ENCODE measurements at regions not wholly inside any gene's neighbourhood (a gene's known extent, or its start where the extent isn't known, plus 50 kb on each side); places are given as distances from the start of the nearest gene placed in this dataset.

DNA sequence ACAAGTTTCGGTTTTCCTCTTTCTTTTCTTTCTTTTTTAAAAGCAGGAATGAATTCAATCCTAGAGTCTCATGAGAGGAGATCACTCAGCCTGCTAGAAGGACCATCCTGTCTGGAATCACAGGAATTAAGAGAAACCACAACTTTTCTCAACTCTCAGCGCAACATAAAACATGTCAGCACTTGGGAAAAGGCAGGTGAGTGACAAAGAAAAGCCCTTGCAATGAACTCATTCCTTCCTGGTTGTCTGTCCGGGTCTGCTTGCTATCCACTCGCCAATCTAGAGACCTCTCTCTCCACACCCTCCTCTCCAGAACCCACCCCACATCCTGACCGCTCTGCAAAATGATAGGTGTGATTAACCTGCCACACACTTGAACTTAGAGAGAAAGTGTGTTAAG lies 253.8 kb downstream of the LY86 start:
- DNase-seq, result no peak

DNA sequence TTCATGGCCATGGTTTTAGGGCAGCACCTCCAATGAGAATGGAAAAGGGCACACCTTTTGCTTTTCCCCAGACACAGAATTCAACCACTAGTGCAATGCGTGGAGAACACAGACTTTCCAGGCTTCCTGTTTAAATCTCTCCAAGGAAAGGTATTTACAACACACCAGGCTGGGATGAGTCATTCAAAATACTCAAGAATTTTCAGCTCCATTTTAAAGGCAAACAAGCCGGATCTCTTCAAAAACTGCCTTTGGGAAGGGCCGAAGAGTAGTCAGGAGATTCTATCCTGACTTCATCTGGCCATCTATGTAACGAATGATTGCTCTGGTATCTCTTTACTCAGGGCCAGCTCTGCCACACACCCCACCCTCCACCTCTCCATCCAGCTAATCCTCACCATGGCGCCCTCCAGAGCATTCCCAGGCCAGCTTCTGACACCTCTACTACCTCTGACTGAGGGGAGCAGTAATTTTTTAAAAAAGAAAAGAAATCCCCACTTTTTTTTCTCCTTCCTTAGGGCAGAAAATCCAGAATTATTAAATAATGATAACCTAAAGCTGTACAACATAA lies 254.6 kb downstream of the LY86 start:
- DNase-seq, result no peak

DNA sequence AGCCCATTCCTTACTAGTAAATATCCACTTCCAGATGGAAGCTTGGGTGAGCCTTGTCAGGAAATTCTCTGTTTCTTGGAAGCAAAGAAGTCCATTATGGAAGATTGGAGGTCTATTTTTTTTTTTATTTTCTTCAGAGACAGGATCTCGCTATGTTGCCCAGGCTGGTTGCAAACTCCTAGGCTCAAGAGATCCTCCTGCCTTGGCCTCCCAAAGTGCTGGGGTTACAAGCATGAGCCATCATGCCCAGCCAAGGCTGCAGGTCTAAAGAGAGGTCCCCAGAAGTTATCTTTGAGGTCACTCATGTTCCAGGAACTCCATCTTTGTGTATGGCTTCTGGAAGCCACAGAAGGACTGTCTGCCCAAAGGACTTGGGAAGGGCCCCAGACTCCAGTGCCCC lies 255.3 kb downstream of the LY86 start:
- no peak for DNase-seq

DNA sequence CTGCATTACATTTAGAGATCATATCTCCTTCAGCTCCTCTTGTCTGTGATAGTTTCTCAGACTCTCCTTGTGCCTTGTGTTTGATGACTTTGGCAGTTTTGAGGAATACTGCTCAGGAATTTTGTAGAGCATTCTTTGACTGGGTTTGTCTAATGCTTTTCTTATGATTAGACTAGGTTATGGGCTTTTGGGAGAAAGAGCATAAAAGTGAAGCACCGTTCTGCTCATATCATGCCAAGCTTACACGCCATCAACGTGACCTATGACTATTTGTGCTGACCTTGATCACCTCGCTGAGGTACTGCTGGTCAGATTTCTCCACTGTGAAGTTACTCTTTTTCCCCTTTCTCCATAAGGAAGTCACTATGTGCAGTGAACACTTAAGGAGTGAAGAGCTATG lies 256.0 kb downstream of the LY86 start:
- no peak for DNase-seq

DNA sequence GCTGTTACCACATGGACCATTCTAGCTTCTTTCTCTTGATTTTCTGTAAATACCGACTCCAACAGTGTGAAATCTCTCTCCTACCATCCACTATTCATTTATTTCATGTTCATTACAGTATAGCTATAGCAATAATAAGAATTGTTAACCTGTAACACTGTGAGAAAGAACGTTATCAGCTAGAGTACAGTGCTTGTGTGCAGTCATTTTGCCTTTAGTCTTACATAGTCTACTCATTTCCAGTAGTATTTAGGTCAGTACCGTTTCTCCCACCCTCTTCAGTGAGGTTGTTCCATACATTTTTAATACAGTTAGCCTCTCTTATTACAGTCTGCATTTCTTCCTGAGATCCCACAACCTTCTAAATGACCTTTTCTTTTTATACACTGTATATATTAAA lies 257.1 kb downstream of the LY86 start:
- DNase-seq, result no peak

DNA sequence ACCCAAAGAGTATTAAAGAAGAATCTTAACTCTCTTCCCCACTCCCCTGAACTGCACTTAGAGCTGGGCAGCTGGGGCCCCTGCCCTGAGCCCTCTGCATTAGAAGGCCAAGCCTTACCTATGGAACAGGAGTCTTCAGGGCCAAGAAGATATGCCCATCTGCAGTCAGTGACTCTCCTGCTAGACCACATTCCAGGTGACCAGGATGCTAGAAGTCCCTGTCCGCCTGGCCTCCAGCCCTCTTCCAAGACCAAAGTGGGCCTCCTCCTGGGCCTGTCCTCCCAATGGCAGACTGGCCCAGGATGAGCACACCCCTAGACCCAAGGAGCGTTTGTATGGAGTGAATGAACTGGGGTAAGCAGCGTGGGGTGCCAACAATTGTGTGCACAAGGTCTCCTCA lies 259.1 kb downstream of the LY86 start:
- no peak for DNase-seq

DNA sequence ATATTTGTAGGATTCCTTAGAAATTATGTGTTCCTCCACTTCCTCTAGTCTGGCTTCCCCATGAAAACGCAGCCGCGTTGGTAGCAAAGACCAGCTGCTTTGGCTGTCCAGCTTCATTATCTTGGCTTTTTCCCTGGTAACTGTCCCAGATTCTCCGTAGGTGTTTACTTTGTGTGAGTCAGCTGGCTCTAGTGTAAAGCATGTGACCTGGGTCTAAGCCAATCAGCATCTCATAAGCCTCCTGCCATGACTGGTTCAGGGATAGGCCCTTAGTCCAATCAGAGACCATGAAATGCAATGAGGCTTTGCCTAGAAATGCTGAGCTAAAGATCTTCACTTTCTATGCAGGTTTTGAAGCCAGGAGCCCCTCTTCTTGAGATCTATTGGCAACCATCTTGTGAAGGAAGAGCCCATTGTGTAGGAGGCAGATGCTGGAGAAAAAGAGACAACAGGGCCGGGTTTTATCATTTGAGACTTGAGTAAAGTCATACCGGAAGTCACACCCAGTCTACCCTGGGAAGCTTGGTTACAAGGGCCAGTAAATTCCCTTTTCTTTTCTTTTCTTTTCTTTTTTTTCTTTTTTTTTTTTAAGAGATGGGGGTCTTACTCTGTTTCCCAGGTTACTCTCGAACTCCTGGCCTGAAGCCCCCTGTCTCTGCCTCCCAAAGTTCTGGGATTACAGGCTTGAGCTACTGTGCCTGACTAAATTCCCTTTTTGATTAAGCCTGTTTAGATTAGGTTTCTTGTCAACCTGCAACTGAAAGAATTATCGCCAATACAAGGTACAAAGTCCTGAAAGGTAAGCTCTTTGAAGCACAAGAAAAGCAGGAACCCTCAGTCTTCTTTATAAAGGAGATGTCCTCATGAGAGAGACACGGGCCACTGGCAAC lies 256.5 kb upstream of the RREB1 start:
- peak; percentile 50 to 69 (median 68) for DNase-seq

DNA sequence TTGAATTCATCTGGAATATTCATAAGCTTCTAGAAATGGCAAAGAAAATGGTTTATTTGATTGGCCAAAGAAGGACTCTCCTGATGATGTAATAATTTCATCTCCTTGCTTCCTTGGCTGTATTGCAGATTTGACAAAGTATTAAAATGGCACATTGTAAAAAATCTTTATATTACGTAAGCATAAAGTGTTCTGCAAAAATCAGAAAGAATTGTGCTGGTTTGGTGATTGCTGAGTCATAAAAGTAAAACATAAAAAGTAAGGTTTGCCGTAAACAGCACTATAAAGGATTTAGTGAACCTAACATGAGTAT lies 255.9 kb upstream of the RREB1 start:
- no peak for DNase-seq

DNA sequence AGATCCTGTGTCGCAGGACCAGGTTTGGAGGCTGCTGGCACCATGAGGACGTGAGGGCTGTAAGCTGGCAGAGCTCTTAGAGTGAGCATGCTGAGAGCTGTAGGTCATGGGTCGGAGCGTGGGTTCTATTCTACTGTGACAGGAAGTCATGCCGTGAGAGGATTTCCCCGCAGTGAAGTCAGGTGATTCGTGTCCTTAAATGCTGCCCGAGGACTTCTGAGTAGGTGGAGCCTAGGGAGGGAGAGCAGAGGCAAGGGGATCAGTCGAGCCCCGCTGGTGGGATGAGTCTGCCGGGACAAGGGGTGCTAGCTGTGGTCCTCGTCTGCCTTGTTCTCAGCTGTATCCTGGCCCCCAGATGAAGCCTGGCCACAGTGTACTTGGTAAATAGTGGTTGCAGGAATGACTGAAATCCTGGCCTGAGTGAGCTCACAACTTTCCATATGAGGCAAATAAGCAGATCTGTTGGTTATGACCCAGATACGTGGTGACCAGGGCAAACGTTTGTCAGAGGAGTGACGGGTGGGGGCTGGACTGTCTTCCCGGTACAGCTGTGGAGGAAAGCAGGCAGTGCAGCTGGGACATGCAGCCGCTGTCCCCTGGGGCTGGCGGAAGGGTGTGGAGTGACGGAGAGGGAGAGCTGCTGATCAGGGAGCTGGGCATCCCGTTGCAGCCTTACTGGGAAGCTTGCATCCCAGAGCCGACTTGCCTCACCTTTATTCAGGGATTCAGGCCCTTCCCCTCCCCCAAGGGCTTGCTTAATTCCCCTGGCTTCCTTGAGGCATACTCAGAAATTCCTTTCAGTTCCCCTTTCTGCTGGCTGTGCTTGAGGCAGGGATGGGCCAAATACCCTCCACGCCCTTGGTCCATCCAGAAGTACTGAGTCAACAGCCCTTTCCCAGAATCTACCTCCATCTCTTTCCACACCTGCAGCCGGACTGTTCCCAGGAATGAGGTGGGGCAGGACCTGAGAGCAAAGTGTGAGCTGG lies 250.9 kb upstream of the RREB1 start:
- peak; percentile 94 to 98 (median 96) for DNase-seq

DNA sequence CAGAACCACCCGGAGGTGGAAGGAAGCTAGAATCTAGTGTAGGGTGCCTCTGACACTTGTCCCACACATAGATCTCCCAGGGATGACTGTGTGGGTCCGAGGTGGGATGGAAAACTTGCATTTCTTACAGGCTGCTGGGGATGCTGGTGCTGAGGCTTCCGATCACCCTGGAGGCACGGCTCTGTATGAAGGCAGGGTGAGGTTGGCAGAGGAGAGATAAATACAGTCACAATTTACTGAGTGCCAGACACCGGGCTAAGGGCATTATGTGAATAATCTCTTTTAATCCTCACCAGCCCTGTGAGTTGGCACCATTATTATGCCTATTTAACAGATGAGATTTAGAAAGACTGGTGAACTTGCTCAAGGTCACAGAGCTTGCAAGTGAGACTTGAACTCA lies 250.2 kb upstream of the RREB1 start:
- DNase-seq, result no peak

DNA sequence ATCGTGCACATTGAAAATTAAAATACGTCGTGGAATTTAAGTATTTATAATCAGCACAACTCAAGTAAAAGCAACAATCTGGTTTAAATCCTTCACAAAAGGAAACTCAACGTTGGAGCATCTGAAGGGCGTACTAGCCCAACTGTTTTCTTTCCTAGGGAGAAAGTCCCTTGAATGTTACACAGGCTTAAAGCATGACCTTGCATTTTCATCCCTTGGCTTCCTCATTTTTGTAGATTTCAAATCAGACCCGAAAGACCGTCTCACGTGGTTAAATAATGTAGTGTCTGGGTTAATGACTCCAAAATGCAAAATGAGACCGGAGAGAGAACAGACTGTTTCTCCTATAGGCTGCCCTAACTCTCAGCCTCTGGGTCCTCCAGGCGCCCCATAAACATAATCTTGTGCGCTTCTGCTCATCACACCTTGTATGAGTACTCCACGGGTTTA lies 249.2 kb upstream of the RREB1 start:
- DNase-seq, result peak; percentile 73 to 93 (median 83)

DNA sequence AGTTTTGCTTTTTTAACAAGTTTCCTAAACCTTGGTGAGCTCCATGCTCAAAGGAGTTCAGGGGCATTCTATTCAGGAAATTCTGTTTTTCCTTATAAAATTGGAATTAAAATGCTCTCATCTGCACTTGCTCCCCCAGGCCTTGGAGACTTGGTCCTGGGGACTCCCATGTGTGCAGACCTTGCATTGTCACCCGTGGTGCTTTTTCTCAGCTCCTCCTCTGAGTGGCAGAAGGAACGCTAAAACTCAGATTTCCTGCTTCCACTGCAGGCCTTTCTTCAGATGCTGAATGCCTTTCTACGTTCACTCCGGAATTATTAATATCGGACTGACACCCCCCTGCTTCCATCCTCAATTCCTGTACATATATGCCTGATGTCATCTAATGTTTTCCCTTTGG lies 248.7 kb upstream of the RREB1 start:
- peak in 2 of 4 experiments; percentile 53 for DNase-seq

DNA sequence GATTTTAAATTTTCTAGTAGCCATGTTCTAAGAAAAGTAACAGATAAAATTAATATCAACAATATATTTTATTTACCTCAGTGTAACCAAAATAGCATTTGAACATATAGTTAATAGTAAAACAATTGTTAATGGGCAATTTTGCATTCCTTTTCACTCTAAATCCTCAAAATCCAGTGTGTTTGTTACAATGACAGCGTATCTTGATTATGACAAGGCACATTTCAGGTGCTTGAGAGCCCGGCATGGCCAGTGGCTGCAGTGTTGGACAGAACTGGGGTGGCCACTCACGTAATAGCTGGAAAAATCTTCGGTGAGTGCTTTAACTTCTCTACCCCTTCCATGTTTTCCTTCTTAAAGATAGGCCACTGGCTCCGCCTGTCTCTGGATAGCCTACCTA lies 248.0 kb upstream of the RREB1 start:
- no peak for DNase-seq

DNA sequence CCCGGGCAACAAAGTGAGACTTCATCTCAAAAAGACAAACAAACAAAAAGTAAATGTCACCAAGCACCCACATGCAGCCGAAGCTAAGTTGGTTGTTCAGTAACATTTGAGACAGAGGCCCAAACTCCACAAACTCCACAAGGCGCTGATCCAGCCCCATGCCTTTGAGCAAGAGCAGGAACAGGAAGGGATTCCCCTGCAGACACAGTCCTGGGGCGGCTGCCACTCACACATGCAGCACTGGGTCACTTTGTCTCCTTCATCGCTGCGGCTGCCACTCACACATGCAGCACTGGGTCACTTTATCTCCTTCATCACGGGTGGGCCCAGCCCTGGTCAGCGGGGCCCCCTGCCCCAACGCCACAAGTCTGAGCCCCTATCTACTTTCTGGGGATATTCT lies 246.9 kb upstream of the RREB1 start:
- peak in 2 of 4 experiments; percentile 46 to 56 for DNase-seq

DNA sequence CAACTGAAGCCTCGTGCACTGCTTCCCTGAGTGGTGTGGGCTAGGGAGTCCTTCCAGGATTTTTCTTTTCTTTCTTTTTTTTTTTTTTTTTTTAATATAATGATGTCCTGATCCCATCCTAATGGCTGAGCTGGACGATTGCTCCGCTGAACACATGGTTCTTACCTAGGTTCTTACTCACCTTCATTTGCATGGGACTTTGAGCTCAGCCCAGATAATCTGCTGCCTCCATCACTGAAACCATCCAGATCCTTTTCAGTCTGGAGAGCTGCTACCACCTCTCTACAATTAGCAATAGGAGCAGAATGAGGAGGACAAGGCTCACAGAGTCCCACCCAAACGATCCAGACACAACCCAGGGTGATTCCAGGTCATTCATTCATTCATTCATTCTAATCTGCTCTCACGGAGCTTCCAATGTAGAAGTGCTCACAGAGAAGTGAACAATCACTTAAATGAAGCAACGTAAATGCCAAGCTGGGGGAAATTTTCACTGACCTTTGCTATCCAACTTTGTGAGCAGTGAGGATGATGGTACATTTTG lies 246.3 kb upstream of the RREB1 start:
- no peak for DNase-seq

DNA sequence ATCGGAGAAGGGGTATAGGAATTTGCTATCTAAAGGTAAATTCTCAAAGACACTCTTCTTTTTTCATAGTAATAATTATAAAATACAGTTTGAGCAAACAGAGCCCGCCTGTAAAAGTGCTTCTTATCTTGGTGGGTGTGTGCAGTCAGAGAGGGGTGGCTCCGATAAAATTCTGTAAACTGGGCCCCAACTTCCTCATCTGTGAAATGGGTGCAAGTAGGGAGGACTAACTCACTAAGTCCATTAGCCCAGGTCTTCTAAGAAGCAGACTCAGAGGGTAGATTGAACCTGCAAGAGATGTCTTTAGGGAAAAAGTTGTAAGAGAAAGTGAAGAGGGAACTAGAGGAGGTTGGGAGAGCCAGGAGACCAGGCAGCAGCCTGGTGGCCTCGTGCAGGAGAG lies 245.8 kb upstream of the RREB1 start:
- no peak for DNase-seq

DNA sequence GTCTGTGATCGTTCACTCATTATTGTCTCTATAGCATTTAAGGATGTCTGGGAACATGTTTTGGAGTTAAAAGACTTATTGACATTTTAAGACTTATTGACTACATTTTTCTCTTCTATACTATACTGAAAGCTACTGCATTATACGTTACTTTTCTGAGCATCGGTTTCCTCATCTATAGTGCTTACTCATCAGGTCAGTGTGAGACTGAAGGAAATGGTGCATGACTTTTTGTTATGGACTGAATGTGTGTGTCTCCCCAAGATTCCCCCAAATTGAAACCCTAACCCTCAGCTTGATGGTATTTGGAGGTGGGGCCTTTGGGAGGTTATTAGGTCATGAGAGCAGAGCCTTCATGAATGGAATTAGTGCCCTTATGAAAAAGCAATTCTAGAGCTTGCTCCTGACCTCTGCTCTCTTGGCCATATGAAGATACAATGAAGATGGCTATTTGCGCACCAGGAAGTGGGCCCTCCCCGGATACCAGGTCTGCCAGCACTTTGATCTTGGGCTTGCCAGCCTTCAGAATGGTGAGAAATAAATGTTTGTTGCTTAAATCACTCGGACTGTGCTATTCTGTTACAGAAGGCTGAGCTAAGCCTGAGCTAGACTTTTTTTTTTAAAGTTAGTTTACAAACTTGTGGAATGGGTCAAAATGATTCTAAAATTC lies 243.7 kb upstream of the RREB1 start:
- DNase-seq, result peak in 1 of 4 experiments; percentile 45

DNA sequence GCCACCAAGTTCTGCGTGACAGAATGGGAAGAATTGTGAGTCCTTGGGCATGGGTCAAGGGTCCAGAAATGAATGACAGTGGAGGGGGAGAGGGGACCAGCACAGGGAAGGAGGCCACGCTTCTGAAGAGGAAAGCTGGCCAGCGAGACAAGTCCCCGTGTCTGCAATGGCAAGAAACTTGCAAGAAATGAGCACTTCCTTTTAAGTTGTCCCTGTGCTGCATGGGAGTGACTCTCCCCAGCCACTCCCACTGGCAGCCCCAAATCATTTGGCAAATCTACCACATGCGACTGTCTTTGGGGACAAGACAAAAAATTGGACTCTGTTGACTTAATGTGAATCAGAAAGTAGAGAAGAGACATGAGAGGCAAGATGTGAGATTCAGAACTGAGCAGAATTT lies 242.2 kb upstream of the RREB1 start:
- DNase-seq, result peak; percentile 44 to 73 (median 68)

DNA sequence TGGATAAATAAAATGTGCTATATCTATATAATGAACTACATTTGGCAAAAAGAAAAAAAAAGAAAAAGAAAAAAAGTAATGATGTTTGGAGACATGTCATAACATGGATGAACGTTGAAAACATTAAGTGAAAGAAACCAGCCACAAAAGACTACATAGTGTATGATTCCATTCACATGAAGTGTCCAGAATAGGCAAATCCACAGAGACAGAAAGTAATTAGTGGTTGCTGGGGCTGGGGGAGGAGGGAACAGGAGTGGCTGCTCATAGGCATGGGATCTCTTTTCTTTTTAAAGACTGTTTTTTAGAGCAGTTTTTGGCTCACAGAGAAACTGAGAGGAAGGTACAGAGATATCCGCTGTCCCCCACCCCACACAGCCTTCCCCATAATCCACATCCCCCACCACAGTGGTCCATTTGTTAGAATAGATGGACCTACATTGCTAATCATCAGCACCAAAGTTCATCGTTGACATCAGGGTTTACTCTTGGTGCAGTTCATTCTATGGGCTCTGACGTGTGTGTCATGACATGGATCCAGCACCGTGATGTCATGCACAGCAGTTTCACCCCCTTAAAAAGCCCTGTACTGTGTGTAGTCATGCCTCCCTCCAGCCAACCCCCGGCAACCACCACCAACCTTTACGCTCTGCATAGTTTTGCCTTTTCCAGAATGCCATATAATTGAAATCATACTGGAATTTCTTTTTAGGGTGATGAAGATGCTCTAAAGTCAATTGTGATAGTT lies 240.9 kb upstream of the RREB1 start:
- no peak for DNase-seq

DNA sequence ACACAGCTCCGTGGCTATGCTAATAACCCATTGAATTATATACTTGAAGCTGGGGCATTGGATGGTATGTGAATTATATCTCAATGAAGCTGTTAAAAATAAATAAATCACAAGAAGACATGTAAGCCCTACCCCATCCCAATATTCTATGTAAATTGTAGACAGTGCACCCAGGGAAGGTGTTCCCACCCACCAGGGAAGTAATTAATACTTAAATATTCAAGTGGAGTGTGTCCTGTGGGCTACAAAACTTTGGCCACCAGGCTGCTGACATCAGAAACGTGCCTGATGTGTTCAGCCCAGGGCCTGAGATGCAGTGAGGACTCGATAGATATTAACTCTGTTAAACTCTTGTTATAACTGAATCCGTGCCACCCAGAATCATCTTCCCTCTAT lies 240.4 kb upstream of the RREB1 start:
- DNase-seq, result no peak

DNA sequence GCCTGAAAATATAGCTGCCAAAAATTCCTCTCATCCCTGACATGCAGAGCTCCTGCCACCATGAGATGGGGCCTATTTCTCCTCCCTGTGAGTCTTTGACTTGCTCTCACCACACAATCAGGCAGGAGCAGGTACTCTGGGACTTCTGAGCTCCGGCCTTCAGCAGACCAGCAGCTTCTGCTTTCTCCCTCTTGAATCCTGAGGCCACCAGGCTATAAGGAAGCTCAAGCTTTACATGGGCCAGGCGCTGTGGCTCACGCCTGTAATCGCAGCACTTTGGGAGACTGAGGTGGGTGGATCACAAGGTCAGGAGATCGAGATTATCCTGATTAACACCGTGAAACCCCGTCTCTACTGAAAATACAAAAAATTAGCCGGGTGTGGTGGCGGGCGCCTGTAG lies 238.7 kb upstream of the RREB1 start:
- DNase-seq, result peak in 3 of 4 experiments; percentile 45 to 57 (median 54)

DNA sequence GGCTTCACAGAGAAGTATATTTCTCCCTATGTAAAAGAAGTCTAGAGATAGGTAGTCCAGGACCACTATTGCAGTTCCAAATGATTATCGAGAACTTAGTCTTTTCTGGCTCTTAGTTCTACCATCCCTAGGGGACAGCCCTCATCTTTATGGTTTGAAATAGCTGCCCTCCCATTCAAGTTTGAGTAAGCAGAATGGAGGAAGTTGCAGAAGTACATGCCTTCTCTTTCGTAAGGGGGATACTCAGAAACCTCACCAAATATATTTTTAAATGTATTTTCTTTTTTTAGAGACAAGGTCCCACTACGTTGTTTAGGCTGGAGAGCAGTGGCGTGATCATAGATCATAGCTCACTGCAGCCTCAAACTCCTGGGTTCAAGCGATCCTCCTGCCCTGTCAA lies 236.8 kb upstream of the RREB1 start:
- DNase-seq, result peak in 3 of 4 experiments; percentile 44 to 76 (median 69)
